GM10266 (cell line): ENCODE measurements at regions not wholly inside any gene's neighbourhood (a gene's known extent, or its start where the extent isn't known, plus 50 kb on each side); places are given as distances from the start of the nearest gene placed in this dataset.
"Not testable (repeated sequence)": the region's sequence is repeated elsewhere in the genome, so short reads cannot be mapped to it uniquely, and the experiment has no call there.

Experiments used
- DNase-seq: peaks from one replicate; pipeline ENCODE4 v3.0.0; 2012; ENCODE audit errors: extremely low spot score
- TF ChIP-seq, protein P1 (sequence below): IDR thresholded peaks from 2 replicates; pipeline ENCODE4 v1.5.1; 2012; ENCODE audit warnings: mild to moderate bottlenecking, low read depth; ENCODE audit not compliant: control insufficient read depth, insufficient read depth; ENCODE audit errors: missing control alignments

DNA sequence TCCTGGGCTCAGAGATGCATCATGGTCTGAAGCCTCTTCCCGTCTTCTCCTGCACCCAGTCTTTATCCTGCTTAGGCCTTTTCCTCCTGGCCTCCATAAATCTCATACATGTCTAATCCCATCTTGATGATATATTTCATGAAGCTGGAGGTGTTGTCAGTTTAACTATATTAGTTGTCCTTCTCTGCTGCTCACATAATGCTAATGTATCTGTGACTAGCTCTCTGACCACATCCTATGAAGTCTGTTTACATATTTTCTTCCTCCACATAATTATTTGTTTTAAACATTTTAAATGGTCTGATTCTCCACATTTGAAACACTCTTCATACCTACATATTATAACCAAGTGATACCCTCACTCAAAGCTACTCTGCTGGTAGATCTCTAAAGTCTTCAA, 315.2 kb upstream of the RND3 start:
- TF ChIP-seq, protein P1, sequence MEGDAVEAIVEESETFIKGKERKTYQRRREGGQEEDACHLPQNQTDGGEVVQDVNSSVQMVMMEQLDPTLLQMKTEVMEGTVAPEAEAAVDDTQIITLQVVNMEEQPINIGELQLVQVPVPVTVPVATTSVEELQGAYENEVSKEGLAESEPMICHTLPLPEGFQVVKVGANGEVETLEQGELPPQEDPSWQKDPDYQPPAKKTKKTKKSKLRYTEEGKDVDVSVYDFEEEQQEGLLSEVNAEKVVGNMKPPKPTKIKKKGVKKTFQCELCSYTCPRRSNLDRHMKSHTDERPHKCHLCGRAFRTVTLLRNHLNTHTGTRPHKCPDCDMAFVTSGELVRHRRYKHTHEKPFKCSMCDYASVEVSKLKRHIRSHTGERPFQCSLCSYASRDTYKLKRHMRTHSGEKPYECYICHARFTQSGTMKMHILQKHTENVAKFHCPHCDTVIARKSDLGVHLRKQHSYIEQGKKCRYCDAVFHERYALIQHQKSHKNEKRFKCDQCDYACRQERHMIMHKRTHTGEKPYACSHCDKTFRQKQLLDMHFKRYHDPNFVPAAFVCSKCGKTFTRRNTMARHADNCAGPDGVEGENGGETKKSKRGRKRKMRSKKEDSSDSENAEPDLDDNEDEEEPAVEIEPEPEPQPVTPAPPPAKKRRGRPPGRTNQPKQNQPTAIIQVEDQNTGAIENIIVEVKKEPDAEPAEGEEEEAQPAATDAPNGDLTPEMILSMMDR, result no peak
- no peak for DNase-seq

- DNase-seq, result not testable (repeated sequence)
Measured at GRCh38 chr2:150796236-150796635, 308.8 kb upstream of the RND3 start.

- TF ChIP-seq, protein P1, result no peak
- DNase-seq, result no peak
Measured at GRCh38 chr2:150792780-150793300, 305.4 kb upstream of the RND3 start.

GRCh38 chr2:150791567-150791966, 304.1 kb upstream of the RND3 start:
- TF ChIP-seq, protein P1, result no peak
- no peak for DNase-seq

- DNase-seq, result no peak
- TF ChIP-seq, protein P1, result no peak
Measured at GRCh38 chr2:150789376-150789905, 302.0 kb upstream of the RND3 start.

DNA sequence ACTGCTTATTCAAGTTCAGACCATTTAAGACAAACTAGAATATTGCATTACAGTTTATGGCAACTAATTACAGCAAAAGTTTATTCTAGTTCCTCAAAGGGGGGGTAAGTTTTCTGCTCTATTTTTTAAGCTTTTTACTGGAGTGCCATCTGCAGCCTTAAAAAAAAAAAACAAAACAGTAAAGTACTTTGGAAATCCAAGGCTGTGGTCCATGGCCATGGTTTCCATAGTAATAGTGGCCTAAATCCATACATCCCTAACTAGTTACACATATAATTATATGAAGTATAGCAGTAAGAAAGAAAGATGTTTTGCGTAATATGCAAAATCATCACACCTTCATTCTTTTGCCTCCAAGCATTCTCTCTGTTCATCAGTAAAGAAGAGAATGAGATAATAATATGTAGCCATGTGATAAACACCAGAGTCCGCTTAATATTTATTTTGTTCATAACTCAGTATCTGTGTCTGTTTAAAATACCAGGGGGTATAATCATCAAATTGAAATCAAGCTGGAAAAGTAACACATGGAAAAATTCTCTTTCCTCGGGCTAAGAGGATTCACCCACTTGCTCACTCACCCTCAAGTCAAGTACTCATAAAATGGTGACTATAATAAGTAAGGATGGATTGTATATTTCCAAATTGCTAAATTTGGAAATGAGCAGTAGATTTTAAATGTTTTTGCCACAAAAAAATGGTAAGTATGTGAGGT, 301.1 kb upstream of the RND3 start:
- no peak for DNase-seq
- TF ChIP-seq, protein P1, result no peak

DNA sequence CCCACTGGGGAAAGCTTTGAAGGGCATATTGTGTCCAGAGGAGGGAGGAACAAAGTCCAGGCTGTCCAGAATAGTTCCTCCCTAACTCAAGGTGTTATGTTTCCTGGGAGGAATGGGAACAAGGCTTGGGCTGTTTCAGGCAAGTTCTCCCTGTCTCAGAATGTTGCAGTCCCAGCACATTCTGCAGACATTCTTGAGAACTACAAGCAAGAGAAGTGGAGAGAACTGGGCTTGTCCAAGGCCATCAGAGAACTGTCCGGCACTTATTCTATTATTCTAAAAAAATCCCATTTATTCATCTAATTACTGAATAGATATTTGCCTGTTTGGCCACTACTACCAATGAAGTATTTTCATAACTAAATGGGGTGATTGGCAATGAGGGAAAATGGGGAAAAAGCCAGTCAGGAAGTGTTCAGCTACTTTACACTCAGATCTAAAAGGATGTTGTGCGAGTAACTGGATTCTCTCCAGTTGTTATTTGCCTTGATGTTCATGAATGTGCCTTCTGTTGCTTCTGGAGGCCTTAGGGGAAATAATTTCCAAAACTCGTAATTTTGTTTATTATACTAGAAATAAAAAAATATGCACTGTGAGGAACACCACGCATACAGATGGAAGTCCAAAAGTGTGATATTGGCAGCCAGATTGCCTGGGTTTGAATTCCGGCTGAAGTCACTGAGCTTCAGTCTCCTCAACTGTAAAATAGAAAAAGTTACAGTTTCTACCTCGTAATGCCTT, 300.1 kb upstream of the RND3 start:
- DNase-seq, result no peak
- TF ChIP-seq, protein P1, result no peak
